WTC11 (cell line): ENCODE measurements at regions not wholly inside any gene's neighbourhood (a gene's known extent, or its start where the extent isn't known, plus 50 kb on each side); places are given as distances from the start of the nearest gene placed in this dataset.

Experiments used
- ATAC-seq: fragments of 200-7000 bp; cut with Tn5 transposase; 2 replicates; pipeline ENCODE4 v1.10.0; 2021; ENCODE audit warnings: mild to moderate bottlenecking, moderate library complexity
- CTCF ChIA-PET: fragments of 300-600 bp; sonication (Branson Sonifier 250); formaldehyde crosslinking; loops from one replicate; lab custom pipeline; 2021; ENCODE audit warnings: antibody characterized with exemption; lab: Charles Lee
- POLR2A ChIA-PET: fragments of 350-600 bp; sonication (Branson Sonifier 250); formaldehyde crosslinking; loops from one replicate; lab custom pipeline; 2021; ENCODE audit warnings: antibody characterized with exemption; lab: Charles Lee
- DNase-seq: peaks from one replicate; pipeline ENCODE4 v3.0.0; 2021; ENCODE audit warnings: low spot score
- H3K27ac Mint-ChIP-seq: 2 replicates; pipeline ENCODE4 v1.8.0; 2021; ENCODE audit warnings: mixed read lengths
- H3K27me3 Mint-ChIP-seq: 2 replicates; pipeline ENCODE4 v1.8.0; 2021; ENCODE audit warnings: low read depth, mild to moderate bottlenecking, moderate library complexity, mixed read lengths
- H3K36me3 Mint-ChIP-seq: 2 replicates; pipeline ENCODE4 v1.8.0; 2021; ENCODE audit warnings: mixed read lengths
- H3K4me1 Mint-ChIP-seq: 2 replicates; pipeline ENCODE4 v1.8.0; 2022; ENCODE audit warnings: mixed read lengths
- H3K4me3 Mint-ChIP-seq: 2 replicates; pipeline ENCODE4 v1.8.0; 2021; ENCODE audit warnings: mild to moderate bottlenecking, moderate library complexity, mixed read lengths
- H3K9me3 Mint-ChIP-seq: 2 replicates; pipeline ENCODE4 v1.8.0; 2021; ENCODE audit warnings: mixed read lengths
- ETV6 ChIP-seq: sonication (generic); formaldehyde crosslinking; IDR thresholded peaks from 2 replicates; pipeline ENCODE4 v1.8.1; 2022; ENCODE audit warnings: mild to moderate bottlenecking, missing genetic modification reagents
- FOXJ3 ChIP-seq: sonication (generic); formaldehyde crosslinking; IDR thresholded peaks from 2 replicates; pipeline ENCODE4 v1.9.0; 2021; ENCODE audit warnings: missing genetic modification reagents, mild to moderate bottlenecking, borderline replicate concordance
- FOXP1 ChIP-seq: sonication (generic); formaldehyde crosslinking; IDR thresholded peaks from 2 replicates; pipeline ENCODE4 v1.8.0; 2022; ENCODE audit warnings: missing genetic modification reagents, mild to moderate bottlenecking, moderate library complexity, borderline replicate concordance
- FOXP4 ChIP-seq: sonication (generic); formaldehyde crosslinking; IDR thresholded peaks from 2 replicates; pipeline ENCODE4 v1.8.0; 2022; ENCODE audit warnings: mild to moderate bottlenecking, missing genetic modification reagents
- GRHL2 ChIP-seq: fragments of 250-450 bp; sonication (Bioruptor Pico); IDR thresholded peaks from 2 replicates; pipeline ENCODE4 v1.8.0; 2022; ENCODE audit warnings: mild to moderate bottlenecking, moderate library complexity; ENCODE audit not compliant: insufficient replicate concordance, severe bottlenecking
- JAZF1 ChIP-seq: fragments of 250-450 bp; sonication (Bioruptor Pico); IDR thresholded peaks from 2 replicates; pipeline ENCODE4 v1.9.0; 2021; ENCODE audit warnings: moderate library complexity, mild to moderate bottlenecking, inconsistent platforms
- JUN ChIP-seq: sonication (generic); formaldehyde crosslinking; IDR thresholded peaks from 2 replicates; pipeline ENCODE4 v1.8.0; 2023; ENCODE audit warnings: mild to moderate bottlenecking, missing genetic modification reagents
- SMAD4 ChIP-seq: sonication (generic); formaldehyde crosslinking; IDR thresholded peaks from 2 replicates; pipeline ENCODE4 v1.8.0; 2022; ENCODE audit warnings: mild to moderate bottlenecking, missing genetic modification reagents
- SOX15 ChIP-seq: fragments of 250-450 bp; sonication (Bioruptor Pico); IDR thresholded peaks from 2 replicates; pipeline ENCODE4 v1.9.0; 2021; ENCODE audit warnings: mild to moderate bottlenecking
- TCF7 ChIP-seq: sonication (generic); formaldehyde crosslinking; IDR thresholded peaks from 2 replicates; pipeline ENCODE4 v1.8.0; 2022; ENCODE audit warnings: mild to moderate bottlenecking, low read depth, missing genetic modification reagents, moderate library complexity
- TP53 ChIP-seq: sonication (generic); formaldehyde crosslinking; IDR thresholded peaks from 2 replicates; pipeline ENCODE4 v1.8.1; 2023; ENCODE audit warnings: mild to moderate bottlenecking, missing genetic modification reagents
- ZMAT4 ChIP-seq: fragments of 250-450 bp; sonication (Bioruptor Pico); IDR thresholded peaks from 2 replicates; pipeline ENCODE4 v1.9.0; 2021; ENCODE audit warnings: mild to moderate bottlenecking
- ZNF317 ChIP-seq: sonication (generic); formaldehyde crosslinking; IDR thresholded peaks from 2 replicates; pipeline ENCODE4 v1.8.1; 2023; ENCODE audit warnings: low read depth, mild to moderate bottlenecking, moderate library complexity, missing genetic modification reagents, borderline replicate concordance
- ZNF396 ChIP-seq: fragments of 250-450 bp; sonication (Bioruptor Pico); IDR thresholded peaks from 2 replicates; pipeline ENCODE4 v1.8.0; 2021; ENCODE audit warnings: mild to moderate bottlenecking, moderate library complexity, borderline replicate concordance
- ZNF423 ChIP-seq: fragments of 250-450 bp; sonication (Bioruptor Pico); IDR thresholded peaks from 2 replicates; pipeline ENCODE4 v2.1.2; 2022; ENCODE audit warnings: mild to moderate bottlenecking, moderate library complexity
- ZSCAN18 ChIP-seq: fragments of 250-450 bp; sonication (Bioruptor Pico); IDR thresholded peaks from 2 replicates; pipeline ENCODE4 v2.1.2; 2022; ENCODE audit warnings: mild to moderate bottlenecking, moderate library complexity
- TF ChIP-seq, protein P1 (sequence below): fragments of 250-450 bp; sonication (Bioruptor Pico); IDR thresholded peaks from 2 replicates; pipeline ENCODE4 v1.9.0; 2021; ENCODE audit warnings: mild to moderate bottlenecking
- TF ChIP-seq, protein P2 (sequence below): fragments of 250-450 bp; sonication (Bioruptor Pico); conservative IDR thresholded peaks from 2 replicates; pipeline ENCODE4 v1.9.0; 2021; ENCODE audit warnings: mild to moderate bottlenecking
- TF ChIP-seq, protein P3 (sequence below): sonication (generic); formaldehyde crosslinking; IDR thresholded peaks from 2 replicates; pipeline ENCODE4 v1.8.1; 2022; ENCODE audit warnings: low read depth, missing genetic modification reagents, borderline replicate concordance
- TF ChIP-seq, protein P4 (sequence below): sonication (generic); formaldehyde crosslinking; IDR thresholded peaks from 2 replicates; pipeline ENCODE4 v1.8.0; 2023; ENCODE audit warnings: missing genetic modification reagents
- TF ChIP-seq, protein P5 (sequence below): fragments of 250-450 bp; sonication (Bioruptor Pico); IDR thresholded peaks from 2 replicates; pipeline ENCODE4 v1.9.0; 2021; ENCODE audit warnings: moderate library complexity, mild to moderate bottlenecking, inconsistent platforms, borderline replicate concordance

- no peak for TF ChIP-seq FOXP4 (CRISPR knock-in tag)
- no peak for TF ChIP-seq GRHL2 (CRISPR knock-in tag)
- no peak for TF ChIP-seq ZNF396 (CRISPR knock-in tag)
- TF ChIP-seq ZSCAN18 (CRISPR knock-in tag), result no peak
- TF ChIP-seq SMAD4 (CRISPR knock-in tag), result no peak
- no peak for TF ChIP-seq SOX15
- TF ChIP-seq, protein P1, sequence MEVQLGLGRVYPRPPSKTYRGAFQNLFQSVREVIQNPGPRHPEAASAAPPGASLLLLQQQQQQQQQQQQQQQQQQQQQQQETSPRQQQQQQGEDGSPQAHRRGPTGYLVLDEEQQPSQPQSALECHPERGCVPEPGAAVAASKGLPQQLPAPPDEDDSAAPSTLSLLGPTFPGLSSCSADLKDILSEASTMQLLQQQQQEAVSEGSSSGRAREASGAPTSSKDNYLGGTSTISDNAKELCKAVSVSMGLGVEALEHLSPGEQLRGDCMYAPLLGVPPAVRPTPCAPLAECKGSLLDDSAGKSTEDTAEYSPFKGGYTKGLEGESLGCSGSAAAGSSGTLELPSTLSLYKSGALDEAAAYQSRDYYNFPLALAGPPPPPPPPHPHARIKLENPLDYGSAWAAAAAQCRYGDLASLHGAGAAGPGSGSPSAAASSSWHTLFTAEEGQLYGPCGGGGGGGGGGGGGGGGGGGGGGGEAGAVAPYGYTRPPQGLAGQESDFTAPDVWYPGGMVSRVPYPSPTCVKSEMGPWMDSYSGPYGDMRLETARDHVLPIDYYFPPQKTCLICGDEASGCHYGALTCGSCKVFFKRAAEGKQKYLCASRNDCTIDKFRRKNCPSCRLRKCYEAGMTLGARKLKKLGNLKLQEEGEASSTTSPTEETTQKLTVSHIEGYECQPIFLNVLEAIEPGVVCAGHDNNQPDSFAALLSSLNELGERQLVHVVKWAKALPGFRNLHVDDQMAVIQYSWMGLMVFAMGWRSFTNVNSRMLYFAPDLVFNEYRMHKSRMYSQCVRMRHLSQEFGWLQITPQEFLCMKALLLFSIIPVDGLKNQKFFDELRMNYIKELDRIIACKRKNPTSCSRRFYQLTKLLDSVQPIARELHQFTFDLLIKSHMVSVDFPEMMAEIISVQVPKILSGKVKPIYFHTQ (CRISPR knock-in tag), result no peak
Observed at GRCh38 chr9:7561527-7562080, 238.0 kb downstream of the DMAC1 start (continued).

- no peaks in the 10 kb centered on the region for H3K36me3 Mint-ChIP-seq
- no peak overlapping the region for H3K4me3 Mint-ChIP-seq
- peak; percentile 75 for ATAC-seq
- peaks cover 19% of the 10 kb centered on the region for H3K4me1 Mint-ChIP-seq
- TF ChIP-seq JAZF1 (CRISPR knock-in tag), result no peak
- no peak for TF ChIP-seq ZNF423 (CRISPR knock-in tag)
- TF ChIP-seq, protein P2, sequence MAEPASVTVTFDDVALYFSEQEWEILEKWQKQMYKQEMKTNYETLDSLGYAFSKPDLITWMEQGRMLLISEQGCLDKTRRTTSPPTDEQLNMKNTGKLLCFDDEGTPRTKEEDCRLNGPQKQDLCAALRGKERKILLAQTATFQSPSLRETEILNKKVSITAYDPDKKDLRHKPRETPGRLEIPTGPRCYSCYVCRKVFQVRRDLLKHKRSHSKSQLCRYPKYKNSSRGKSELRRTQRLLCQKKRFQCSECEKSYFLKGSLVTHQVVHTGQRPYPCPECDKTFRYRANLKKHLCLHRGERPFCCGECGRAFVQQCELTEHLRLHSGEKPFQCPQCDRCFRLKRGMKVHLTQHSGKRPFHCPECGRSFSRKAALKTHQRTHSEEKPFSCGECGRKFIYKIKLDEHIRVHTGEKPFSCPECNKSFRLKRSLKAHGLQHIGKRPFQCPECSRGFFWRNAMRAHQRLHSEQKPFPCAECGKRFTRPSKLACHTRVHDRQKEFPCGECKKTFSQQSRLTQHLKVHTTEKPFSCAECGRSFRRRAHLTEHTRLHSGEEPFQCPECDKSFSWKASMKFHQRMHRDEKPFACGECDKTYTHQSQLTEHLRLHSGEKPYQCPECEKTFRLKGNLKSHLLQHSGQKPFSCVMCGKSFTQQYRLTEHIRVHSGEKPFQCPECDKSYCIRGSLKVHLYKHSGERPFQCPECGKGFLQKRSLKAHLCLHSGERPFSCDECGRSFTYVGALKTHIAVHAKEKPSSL (CRISPR knock-in tag), result no peak
- TF ChIP-seq TP53 (CRISPR knock-in tag), result no peak
- TF ChIP-seq JUN (CRISPR knock-in tag), result no peak
- TF ChIP-seq ZSCAN18 (CRISPR knock-in tag), result no peak
- TF ChIP-seq, protein P3, sequence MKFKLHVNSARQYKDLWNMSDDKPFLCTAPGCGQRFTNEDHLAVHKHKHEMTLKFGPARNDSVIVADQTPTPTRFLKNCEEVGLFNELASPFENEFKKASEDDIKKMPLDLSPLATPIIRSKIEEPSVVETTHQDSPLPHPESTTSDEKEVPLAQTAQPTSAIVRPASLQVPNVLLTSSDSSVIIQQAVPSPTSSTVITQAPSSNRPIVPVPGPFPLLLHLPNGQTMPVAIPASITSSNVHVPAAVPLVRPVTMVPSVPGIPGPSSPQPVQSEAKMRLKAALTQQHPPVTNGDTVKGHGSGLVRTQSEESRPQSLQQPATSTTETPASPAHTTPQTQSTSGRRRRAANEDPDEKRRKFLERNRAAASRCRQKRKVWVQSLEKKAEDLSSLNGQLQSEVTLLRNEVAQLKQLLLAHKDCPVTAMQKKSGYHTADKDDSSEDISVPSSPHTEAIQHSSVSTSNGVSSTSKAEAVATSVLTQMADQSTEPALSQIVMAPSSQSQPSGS (CRISPR knock-in tag), result no peak
- TF ChIP-seq, protein P4, sequence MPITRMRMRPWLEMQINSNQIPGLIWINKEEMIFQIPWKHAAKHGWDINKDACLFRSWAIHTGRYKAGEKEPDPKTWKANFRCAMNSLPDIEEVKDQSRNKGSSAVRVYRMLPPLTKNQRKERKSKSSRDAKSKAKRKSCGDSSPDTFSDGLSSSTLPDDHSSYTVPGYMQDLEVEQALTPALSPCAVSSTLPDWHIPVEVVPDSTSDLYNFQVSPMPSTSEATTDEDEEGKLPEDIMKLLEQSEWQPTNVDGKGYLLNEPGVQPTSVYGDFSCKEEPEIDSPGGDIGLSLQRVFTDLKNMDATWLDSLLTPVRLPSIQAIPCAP, result no peak
- TF ChIP-seq SOX15, result no peak
- TF ChIP-seq, protein P5, sequence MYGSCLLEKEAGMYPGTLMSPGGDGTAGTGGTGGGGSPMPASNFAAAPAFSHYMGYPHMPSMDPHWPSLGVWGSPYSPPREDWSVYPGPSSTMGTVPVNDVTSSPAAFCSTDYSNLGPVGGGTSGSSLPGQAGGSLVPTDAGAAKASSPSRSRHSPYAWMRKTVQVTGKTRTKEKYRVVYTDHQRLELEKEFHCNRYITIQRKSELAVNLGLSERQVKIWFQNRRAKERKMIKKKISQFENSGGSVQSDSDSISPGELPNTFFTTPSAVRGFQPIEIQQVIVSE (CRISPR knock-in tag), result no peak
- no peak for TF ChIP-seq FOXP1
- TF ChIP-seq TCF7, result no peak
- no peak for TF ChIP-seq ZNF317 (CRISPR knock-in tag)
- TF ChIP-seq GRHL2 (CRISPR knock-in tag), result no peak
- no peak for TF ChIP-seq ZMAT4 (CRISPR knock-in tag)
- TF ChIP-seq ETV6, result no peak
- TF ChIP-seq FOXJ3 (CRISPR knock-in tag), result no peak
- TF ChIP-seq, all 79 proteins: peak for 0
- ChIA-PET CTCF (no interaction called here), POLR2A (no interaction called here)
- no peaks in the 10 kb centered on the region for H3K9me3 Mint-ChIP-seq
- no peak for DNase-seq
- no peaks in the 10 kb centered on the region for H3K27me3 Mint-ChIP-seq
- no peak overlapping the region for H3K27ac Mint-ChIP-seq
Observed at GRCh38 chr9:7560669-7561305, 238.8 kb downstream of the DMAC1 start.
